Liver (tissue), 8 donors: ENCODE measurements at regions not wholly inside any gene's neighbourhood (a gene's known extent, or its start where the extent isn't known, plus 50 kb on each side); places are given as distances from the start of the nearest gene placed in this dataset.

Source experiments
- DNase-seq: peaks from one replicate; pipeline ENCODE4 v3.0.0-alpha.2; 2017; ENCODE audit warnings: low spot score
- H3K27ac ChIP-seq, 2 donors: one replicate each; pipeline ENCODE4 v1.7.0; 2013; ENCODE audit warnings: inconsistent platforms in 2 of 2, low read length in 2 of 2, control low read depth in 1 of 2, low read depth in 1 of 2, mild to moderate bottlenecking in 1 of 2
- H3K27me3 ChIP-seq, 4 donors: one replicate each; pipeline versions ENCODE4 v1.6.1 to v1.7.0; 2013; ENCODE audit warnings: low read length in 3 of 4, inconsistent platforms in 1 of 4, mild to moderate bottlenecking in 1 of 4, moderate library complexity in 1 of 4; ENCODE audit not compliant: control insufficient read depth in 4 of 4, insufficient read depth in 4 of 4
- H3K36me3 ChIP-seq, 4 donors: one replicate each; pipeline versions ENCODE4 v1.6.1 to v1.7.0; 2013; ENCODE audit warnings: low read length in 3 of 4, mild to moderate bottlenecking in 3 of 4, low read depth in 1 of 4, moderate library complexity in 1 of 4; ENCODE audit not compliant: control insufficient read depth in 4 of 4, insufficient read depth in 3 of 4
- H3K4me1 ChIP-seq, 4 donors: one replicate each; pipeline versions ENCODE4 v1.6.1 to v1.7.0; 2013; ENCODE audit warnings: low read length in 3 of 4, mild to moderate bottlenecking in 3 of 4, moderate library complexity in 1 of 4; ENCODE audit not compliant: control insufficient read depth in 4 of 4, insufficient read depth in 4 of 4
- H3K4me3 ChIP-seq, 3 donors: one replicate each; pipeline versions ENCODE4 v1.6.1 to v1.7.0; 2013; ENCODE audit warnings: low read length in 3 of 3, control low read depth in 1 of 3, low read depth in 1 of 3, mild to moderate bottlenecking in 1 of 3
- H3K9ac ChIP-seq, 2 donors: one replicate each; pipeline ENCODE4 v1.7.0; 2013; ENCODE audit warnings: low read length in 2 of 2, mild to moderate bottlenecking in 2 of 2, moderate library complexity in 2 of 2, control low read depth in 1 of 2, low read depth in 1 of 2
- H3K9me3 ChIP-seq, 4 donors: one replicate each; pipeline versions ENCODE4 v1.6.1 to v1.7.0; 2013; ENCODE audit warnings: low read length in 3 of 4; ENCODE audit not compliant: control insufficient read depth in 4 of 4
- ATF3 ChIP-seq: IDR thresholded peaks from 2 replicates; pipeline ENCODE4 v1.6.1; 2016; ENCODE audit warnings: antibody characterized with exemption
- CTCF ChIP-seq: fragments of 150-350 bp; IDR thresholded peaks from 2 replicates; pipeline ENCODE4 v1.5.1; 2017; ENCODE audit warnings: improper control_type of control experiment, low read depth, low read length; ENCODE audit not compliant: missing input control
- EGR1 ChIP-seq, 2 donors: IDR thresholded peaks; 2 replicates each; pipeline ENCODE4 v1.6.1; 2016 to 2018; ENCODE audit warnings: antibody characterized with exemption in 2 of 2, low read depth in 2 of 2
- FOXA1 ChIP-seq: IDR thresholded peaks from 2 replicates; pipeline ENCODE4 v1.6.1; 2016; ENCODE audit warnings: antibody characterized with exemption
- FOXA2 ChIP-seq: IDR thresholded peaks from 2 replicates; pipeline ENCODE4 v1.6.1; 2016; ENCODE audit warnings: antibody characterized with exemption
- GABPA ChIP-seq, 2 donors: IDR thresholded peaks in 1 of 2; conservative IDR thresholded peaks in 1 of 2; 2 replicates each; pipeline ENCODE4 v1.6.1; 2016; ENCODE audit warnings: antibody characterized with exemption in 2 of 2, mild to moderate bottlenecking in 1 of 2, moderate library complexity in 1 of 2
- HNF4A ChIP-seq, 2 donors: conservative IDR thresholded peaks; 2 replicates each; pipeline ENCODE4 v1.6.1; 2016; ENCODE audit warnings: antibody characterized with exemption in 2 of 2, mild to moderate bottlenecking in 2 of 2
- HNF4G ChIP-seq: IDR thresholded peaks from 2 replicates; pipeline ENCODE4 v1.6.1; 2016; ENCODE audit warnings: antibody characterized with exemption
- MAX ChIP-seq: IDR thresholded peaks from 2 replicates; pipeline ENCODE4 v1.6.1; 2016; ENCODE audit warnings: antibody characterized with exemption
- NR2F2 ChIP-seq: IDR thresholded peaks from 2 replicates; pipeline ENCODE4 v1.6.1; 2016; ENCODE audit warnings: antibody characterized with exemption
- RAD21 ChIP-seq, 2 donors: IDR thresholded peaks; 2 replicates each; pipeline ENCODE4 v1.6.1; 2016; ENCODE audit warnings: antibody characterized with exemption in 2 of 2, mild to moderate bottlenecking in 2 of 2
- REST ChIP-seq: IDR thresholded peaks from 2 replicates; pipeline ENCODE4 v1.6.1; 2016; ENCODE audit warnings: antibody characterized with exemption, mild to moderate bottlenecking
- RXRA ChIP-seq, 2 donors: IDR thresholded peaks; 2 replicates each; pipeline ENCODE4 v1.6.1; 2017 to 2018; ENCODE audit warnings: antibody characterized with exemption in 2 of 2, mild to moderate bottlenecking in 1 of 2
- SP1 ChIP-seq: IDR thresholded peaks from 2 replicates; pipeline ENCODE4 v1.6.1; 2018; ENCODE audit warnings: antibody characterized with exemption, mild to moderate bottlenecking
- TAF1 ChIP-seq: conservative IDR thresholded peaks from 2 replicates; pipeline ENCODE4 v1.6.1; 2016; ENCODE audit warnings: antibody characterized with exemption, mild to moderate bottlenecking
- YY1 ChIP-seq: IDR thresholded peaks from 2 replicates; pipeline ENCODE4 v1.6.1; 2016; ENCODE audit warnings: antibody characterized with exemption, mild to moderate bottlenecking
- ZBTB33 ChIP-seq: IDR thresholded peaks from 2 replicates; pipeline ENCODE4 v1.6.1; 2016; ENCODE audit warnings: antibody characterized with exemption
- WGBS: extraction: QIAGEN DNeasy Blood & Tissue Kit; methylation state at CpG from one replicate; pipeline ENCODE4 v1.1.7; 2013; 5-methylcytosine and 5-hydroxymethylcytosine counted together
- donor health status: healthy.
- donor health status: healthy.
- donor health status: healthy.
- donor health status: healthy.
- donor health status: healthy.

- no peak for DNase-seq
- H3K27ac ChIP-seq = no peak overlapping the region
- no peaks in the 10 kb centered on the region for H3K36me3 ChIP-seq
- H3K4me3 ChIP-seq = no peak overlapping the region
- H3K9me3 ChIP-seq = no peaks in the 10 kb centered on the region
- TF ChIP-seq ZBTB33 = no peak
- TF ChIP-seq CTCF = no peak
- no peak for TF ChIP-seq REST
- no peak for TF ChIP-seq FOXA1
- no peak for TF ChIP-seq NR2F2
- no peak for TF ChIP-seq MAX
- no peak for TF ChIP-seq HNF4A (conservative IDR thresholded peaks at IDR 0.05)
- no peak for TF ChIP-seq HNF4G
- no peak for TF ChIP-seq GABPA (IDR thresholded peaks at IDR 0.05 in 1 of 2, conservative IDR thresholded peaks at IDR 0.05 in 1 of 2)
- no peak overlapping the region for H3K9ac ChIP-seq
- WGBS = 28% methylated on average over 3 of the region's 3 CpGs
- H3K4me1 ChIP-seq = no peaks in the 10 kb centered on the region
- peaks cover 0 to 5% (median 0%) of the 10 kb centered on the region in 4 donors for H3K27me3 ChIP-seq
These were observed 53.5 kb upstream of the CTTNBP2NL start for GRCh38 chr1:112342558-112342957.

- H3K4me3 ChIP-seq = no peak overlapping the region
- peaks cover 0 to 5% (median 0%) of the 10 kb centered on the region in 4 donors for H3K27me3 ChIP-seq
- WGBS = 58% methylated on average over 7 of the region's 7 CpGs
- TF ChIP-seq FOXA2 = no peak
- no peak for TF ChIP-seq EGR1 (IDR thresholded peaks at IDR 0.05; ENCODE audit: low read depth in 2 of 2)
- TF ChIP-seq CTCF = no peak
- TF ChIP-seq YY1 = no peak
- TF ChIP-seq ATF3 = no peak
- no peak for TF ChIP-seq TAF1
- no peak for TF ChIP-seq GABPA (IDR thresholded peaks at IDR 0.05 in 1 of 2, conservative IDR thresholded peaks at IDR 0.05 in 1 of 2)
- TF ChIP-seq FOXA1 = no peak
- TF ChIP-seq RAD21 (IDR thresholded peaks at IDR 0.05) = no peak
- TF ChIP-seq MAX = no peak
- TF ChIP-seq SP1 = no peak
- TF ChIP-seq HNF4A (conservative IDR thresholded peaks at IDR 0.05) = no peak
- no peak for TF ChIP-seq RXRA (IDR thresholded peaks at IDR 0.05)
- H3K9ac ChIP-seq = no peak overlapping the region
- H3K27ac ChIP-seq = no peak overlapping the region
- H3K9me3 ChIP-seq = no peaks in the 10 kb centered on the region
- no peaks in the 10 kb centered on the region for H3K4me1 ChIP-seq
- DNase-seq = no peak
- no peaks in the 10 kb centered on the region for H3K36me3 ChIP-seq
These were observed 51.1 kb upstream of the CTTNBP2NL start for GRCh38 chr1:112344754-112345423.
